Loucy (cell line): ENCODE measurements at regions not wholly inside any gene's neighbourhood (a gene's known extent, or its start where the extent isn't known, plus 50 kb on each side); places are given as distances from the start of the nearest gene placed in this dataset.

Experiments used
- EZH2phosphoT487 ChIP-seq: fragments of 200-600 bp; IDR thresholded peaks from 2 replicates; pipeline ENCODE4 v1.6.1; 2018; ENCODE audit warnings: antibody characterized with exemption, mild to moderate bottlenecking, moderate library complexity, borderline replicate concordance
- TF ChIP-seq, protein P1 (sequence below): fragments of 200-600 bp; sonication (generic); conservative IDR thresholded peaks from 2 replicates; pipeline ENCODE4 v1.5.1; 2014; ENCODE audit warnings: mild to moderate bottlenecking, antibody characterized with exemption, low read length

DNA sequence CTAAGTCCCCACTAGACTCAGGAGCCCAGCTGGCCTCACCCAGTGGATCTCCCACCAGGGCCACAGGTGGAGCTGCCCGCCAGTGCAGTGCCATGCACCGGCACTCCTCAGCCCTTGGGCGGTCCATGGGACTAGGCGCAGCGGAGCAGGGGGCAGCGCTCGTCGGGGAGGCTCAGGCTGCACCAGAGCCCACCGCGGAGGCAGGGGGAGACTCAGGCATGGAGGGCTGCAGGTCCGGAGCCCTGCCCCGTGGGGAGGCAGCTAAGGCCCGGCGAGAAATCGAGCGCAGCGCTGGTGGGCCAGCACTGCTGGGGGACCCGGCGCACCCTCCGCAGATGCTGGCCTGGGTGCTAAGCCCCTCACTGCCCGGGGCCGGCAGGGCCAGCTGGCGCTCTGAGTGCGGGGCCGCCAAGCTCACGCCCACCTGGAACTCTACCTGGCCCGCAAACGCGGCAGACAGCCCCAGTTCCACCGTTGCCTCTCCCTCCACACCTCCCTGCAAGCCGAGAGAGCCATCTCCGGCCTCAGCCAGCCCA is 1275.2 kb upstream of the CNTN5 start:
- TF ChIP-seq, protein P1, sequence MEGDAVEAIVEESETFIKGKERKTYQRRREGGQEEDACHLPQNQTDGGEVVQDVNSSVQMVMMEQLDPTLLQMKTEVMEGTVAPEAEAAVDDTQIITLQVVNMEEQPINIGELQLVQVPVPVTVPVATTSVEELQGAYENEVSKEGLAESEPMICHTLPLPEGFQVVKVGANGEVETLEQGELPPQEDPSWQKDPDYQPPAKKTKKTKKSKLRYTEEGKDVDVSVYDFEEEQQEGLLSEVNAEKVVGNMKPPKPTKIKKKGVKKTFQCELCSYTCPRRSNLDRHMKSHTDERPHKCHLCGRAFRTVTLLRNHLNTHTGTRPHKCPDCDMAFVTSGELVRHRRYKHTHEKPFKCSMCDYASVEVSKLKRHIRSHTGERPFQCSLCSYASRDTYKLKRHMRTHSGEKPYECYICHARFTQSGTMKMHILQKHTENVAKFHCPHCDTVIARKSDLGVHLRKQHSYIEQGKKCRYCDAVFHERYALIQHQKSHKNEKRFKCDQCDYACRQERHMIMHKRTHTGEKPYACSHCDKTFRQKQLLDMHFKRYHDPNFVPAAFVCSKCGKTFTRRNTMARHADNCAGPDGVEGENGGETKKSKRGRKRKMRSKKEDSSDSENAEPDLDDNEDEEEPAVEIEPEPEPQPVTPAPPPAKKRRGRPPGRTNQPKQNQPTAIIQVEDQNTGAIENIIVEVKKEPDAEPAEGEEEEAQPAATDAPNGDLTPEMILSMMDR: no peak
- TF ChIP-seq EZH2phosphoT487: no peak
